NCI-H345 treated with DMSO at 0.1 percent for 48 hours (cell line): ENCODE measurements at regions not wholly inside any gene's neighbourhood (a gene's known extent, or its start where the extent isn't known, plus 50 kb on each side); places are given as distances from the start of the nearest gene placed in this dataset.
"Not testable (repeated sequence)": the region's sequence is repeated elsewhere in the genome, so short reads cannot be mapped to it uniquely, and the experiment has no call there.

Source experiments
- DNase-seq: peaks from one replicate; lab custom pipeline; 2025; ENCODE audit not compliant: unreplicated experiment; lab: John Stamatoyannopoulos, UW

- no peak for DNase-seq
Observed at GRCh38 chr12:111122458-111122878, 202.1 kb upstream of the MYL2 start.

DNA sequence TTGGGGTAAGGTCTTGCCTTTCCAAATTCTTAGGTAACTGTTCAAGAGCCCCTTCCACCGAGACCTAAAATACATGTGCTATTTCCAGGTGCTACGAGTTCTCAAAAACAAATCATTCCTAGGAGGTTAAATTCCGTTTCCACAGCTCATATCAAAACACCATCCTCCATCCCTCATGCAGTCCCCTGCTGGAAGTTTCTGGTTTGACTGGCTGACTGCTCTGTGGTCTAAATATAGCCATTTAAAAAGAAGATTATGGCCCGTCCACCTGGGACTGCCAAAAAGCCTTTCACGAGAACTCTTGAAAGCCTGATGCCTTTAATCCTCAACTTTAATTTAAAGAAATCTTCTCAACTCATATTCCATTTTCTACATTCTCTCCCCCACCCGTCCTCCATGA lies 201.5 kb upstream of the MYL2 start:
- DNase-seq, result no peak

- no peak for DNase-seq
Observed at GRCh38 chr12:111120578-111120977, 200.2 kb upstream of the MYL2 start.

DNA sequence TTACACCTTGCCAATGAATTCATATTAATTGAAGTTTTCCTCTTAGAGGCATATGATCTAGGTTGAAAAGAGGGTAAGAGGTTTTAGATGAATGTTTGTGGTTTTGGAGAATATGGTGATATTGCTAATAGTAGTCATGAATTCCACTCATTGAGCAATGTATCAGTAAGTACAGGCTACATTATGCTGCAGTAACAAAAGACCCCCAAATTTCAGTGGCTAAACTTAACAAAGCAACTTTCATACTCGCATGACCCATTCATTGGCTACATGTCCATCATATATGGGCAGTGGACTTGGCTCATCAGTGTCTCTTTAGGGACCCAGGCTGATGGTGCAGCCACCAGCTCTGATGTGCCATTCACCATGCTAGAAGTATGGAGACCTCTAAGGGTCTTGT lies 196.6 kb upstream of the MYL2 start:
- DNase-seq, result no peak

DNA sequence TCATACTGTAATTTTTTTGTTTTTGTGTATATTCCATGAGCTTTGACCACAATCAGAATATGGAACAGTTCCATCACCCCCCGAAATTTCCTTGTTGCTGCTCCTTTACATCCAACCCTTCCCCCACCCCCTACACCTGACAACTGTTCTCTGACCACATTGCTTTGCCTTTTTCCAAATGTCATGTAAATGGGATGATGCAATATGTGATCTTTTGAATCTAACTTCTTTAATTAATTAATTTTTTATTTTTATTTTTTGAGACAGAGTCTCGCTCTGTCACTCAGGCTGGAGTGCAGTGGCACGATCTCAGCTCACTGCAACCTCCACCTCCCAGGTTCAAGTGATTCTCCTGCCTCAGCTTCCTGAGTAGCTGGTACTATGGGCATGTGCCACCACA lies 192.9 kb upstream of the MYL2 start:
- not testable (repeated sequence) for DNase-seq

- no peak for DNase-seq
Observed at GRCh38 chr12:111112311-111113098, 192.1 kb upstream of the MYL2 start.

- DNase-seq, result no peak
Observed at GRCh38 chr12:111111681-111112080, 191.3 kb upstream of the MYL2 start.

DNA sequence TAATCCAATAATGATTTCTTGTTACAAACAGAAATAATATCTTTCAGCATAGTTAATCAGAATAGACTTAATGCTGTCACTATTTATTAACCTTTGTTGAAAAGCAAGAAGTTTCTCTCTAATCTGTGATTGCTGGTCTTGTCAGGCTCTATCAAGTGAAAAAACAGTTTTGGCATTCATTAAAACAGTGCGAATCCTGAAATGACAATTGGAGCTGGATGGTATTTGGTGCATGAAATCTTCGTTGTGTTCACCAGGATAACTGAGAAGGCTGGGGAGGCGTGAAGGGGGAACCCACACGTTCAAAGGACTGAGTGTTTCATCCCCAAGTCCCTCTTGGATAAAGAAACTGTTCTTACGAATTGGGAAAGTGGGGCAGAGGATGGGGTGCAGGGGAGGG lies 190.2 kb upstream of the MYL2 start:
- DNase-seq, result no peak

GRCh38 chr12:111108726-111109125 lies 188.3 kb upstream of the MYL2 start:
- no peak for DNase-seq

DNA sequence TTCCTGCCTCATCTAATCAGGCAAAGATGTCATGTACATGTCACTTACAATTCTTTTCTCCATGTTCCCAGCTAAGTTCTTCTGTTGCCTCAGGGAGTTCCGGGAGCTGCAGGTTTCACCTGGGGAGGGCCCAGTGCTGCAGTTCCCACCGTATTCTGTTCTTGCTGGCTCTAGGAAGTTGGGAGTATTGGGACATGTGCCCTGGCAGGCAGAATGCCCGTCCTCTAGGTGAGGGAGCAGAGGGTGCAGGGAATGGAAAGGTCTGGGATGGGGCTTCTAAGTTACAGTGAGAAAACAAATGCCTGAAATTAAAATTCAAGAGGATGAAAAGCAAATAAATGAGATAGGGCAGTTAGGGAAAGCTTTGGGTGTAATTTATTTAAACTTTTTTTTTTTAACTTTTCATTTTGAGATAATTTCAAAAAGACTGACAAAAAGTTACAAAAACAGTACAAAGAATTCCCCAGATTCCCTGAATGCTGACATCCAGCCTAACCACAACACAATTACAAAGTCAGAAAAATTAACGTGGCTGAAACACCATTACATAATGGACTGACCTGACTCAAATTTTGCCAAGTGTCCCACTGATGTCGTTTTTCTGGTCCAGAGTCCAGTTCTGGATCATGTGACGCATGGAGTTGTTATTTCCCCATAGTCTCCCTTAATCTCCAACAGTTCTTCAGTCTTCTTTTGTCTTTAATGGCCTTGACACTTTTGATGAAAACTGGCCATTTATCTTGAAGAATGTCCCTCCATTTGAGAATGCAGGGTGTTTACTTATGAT lies 187.2 kb upstream of the MYL2 start:
- DNase-seq, result no peak

GRCh38 chr12:111105294-111105693 lies 184.9 kb upstream of the MYL2 start:
- DNase-seq, result no peak

DNA sequence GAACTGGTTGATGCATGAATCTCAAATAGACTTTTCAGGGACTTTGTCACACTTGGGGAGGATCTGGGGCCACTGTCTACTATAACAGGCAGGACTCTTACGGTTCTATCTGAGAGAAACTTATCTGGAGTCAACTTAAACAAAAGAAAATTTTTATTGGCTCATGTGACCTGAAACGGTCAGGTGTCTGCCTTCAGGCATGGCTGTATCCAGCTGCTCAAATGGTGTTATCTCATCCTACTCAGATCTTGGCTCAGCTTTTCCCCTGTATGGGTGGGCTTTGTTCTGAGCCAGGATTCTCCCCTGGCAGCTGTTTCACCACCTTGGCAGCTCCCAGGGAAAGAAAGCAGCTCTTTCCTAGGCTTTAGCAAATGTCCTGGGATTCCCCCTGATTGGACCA lies 183.2 kb upstream of the MYL2 start:
- DNase-seq, result no peak

DNA sequence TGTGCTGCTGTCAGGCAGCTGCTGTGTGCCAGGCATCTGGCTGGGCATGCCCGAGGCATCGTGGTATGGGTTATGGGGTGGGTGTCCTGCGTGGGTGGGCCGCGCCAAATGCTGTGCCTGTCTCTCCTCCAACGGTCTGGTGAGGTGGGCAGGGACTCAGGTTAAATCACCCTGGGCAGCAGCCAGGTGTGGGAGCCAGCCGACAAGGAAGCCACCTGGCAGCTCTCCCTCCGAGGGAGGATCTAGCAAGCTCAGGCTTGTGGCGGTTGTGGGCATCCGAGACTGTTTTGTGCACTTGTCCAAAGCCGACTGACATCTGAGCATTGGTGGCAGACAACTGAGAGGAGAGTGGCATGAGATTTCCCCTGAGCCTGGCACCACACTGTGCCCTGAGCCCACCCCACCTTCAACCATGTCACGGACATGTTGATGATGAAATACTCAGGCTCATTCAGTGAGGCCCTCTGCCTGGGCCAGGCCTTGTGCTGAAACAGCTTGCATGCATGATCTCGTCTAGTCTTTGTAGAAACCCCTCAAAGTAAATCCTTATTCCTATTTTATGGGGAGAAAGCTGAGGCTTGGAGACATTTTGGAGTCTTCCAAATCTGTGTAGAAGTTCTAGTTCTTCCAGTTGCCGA lies 181.8 kb upstream of the MYL2 start:
- DNase-seq, result peak; percentile 33

GRCh38 chr12:111101003-111101402 lies 180.6 kb upstream of the MYL2 start:
- DNase-seq, result no peak

- no peak for DNase-seq
Observed at GRCh38 chr12:111100554-111100953, 180.2 kb upstream of the MYL2 start.

GRCh38 chr12:111100003-111100402 lies 179.6 kb upstream of the MYL2 start:
- DNase-seq, result no peak

DNA sequence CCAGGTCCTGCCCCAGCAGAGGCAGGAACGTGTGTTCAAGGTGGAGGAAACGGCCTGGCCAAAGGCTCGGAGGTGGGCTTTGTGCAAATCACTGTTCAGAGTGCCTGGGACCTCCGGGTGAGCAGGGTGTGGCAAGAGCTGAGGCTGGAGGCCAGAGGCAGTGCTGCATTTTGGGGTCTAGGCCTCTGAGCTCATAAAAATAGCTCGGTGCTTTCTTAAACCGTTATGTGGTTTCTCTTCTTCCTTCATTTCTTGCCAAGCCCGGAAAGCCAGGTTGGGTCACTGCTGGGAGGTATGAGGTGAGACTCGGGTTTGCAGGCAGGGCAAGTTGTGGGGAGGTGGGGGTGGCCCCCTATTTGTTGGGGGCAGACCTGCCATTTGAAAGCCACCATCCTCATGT lies 178.8 kb upstream of the MYL2 start:
- no peak for DNase-seq

DNA sequence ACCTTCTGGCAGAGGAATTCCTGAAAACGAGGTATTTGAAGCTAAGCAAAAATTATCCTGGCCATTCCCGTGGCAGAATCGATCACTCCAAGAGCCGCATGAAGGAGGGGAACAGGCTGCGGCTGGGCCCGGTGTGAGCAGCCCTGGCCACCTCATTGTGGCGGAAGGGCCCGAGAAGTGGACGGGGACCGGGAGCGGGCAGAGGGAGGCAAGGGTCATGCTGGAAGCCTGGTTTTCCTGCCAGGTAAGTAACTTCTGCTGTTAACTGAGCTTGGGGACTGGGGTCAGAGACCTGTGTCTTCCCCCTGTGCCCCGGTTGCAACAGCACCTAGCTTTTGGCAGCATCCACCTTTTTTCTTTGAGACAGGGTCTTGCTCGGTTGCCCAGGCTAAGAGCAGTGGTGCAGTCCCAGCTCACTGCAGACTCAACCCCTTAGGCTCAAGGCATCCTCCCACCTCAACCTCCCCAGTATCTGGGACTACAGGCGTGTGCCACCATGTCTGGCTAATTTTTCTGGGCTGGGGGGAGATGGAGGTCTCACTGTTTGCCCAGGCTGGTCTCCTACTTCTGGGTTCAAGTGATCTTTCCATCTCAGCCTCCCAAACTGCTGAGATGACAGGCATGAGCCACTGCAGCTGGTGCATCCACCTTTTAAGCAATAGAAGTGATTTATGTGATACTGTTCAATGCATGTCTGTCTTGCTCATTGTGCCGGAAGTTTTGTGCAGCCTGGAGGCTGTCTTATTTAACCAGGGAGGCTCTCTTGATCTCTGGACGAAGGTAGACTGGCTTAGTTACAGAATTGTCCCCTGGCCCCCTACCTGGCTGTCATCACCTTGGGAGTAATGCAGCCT lies 174.0 kb upstream of the MYL2 start:
- DNase-seq, result no peak

DNA sequence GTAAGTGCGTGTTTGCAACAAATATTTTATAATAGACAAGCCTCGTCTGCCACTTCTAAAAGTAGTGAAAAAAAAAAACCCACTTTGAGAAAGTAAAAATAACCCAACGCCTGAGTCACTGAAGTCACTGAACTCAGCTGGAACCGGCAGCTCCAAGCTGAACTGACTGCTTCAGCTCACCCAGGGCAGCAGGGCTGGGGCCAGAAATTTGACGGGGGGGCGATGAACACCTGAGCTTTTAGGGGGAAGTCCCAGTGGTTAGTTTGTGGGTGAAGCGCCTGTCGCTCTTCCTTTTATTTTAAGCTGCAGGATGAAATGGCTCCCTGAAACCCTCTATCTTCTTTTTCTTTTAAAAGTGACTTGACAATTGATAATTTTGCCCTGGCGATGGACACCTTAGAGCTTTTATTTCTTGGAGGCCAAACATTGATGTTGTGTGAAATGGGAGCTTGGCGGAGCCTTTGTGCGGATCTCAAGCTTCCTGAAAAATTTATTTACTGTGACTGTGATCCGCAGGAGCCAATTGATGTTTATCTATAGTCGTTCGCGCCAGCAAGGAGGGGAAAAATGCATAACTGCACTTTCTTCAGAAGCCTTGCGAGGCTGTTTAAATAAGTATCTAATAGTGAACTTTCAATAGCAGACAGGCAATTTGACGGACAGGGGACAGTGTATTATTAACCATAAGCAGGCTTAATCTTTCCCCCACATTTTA lies 173.2 kb upstream of the MYL2 start:
- no peak for DNase-seq

DNA sequence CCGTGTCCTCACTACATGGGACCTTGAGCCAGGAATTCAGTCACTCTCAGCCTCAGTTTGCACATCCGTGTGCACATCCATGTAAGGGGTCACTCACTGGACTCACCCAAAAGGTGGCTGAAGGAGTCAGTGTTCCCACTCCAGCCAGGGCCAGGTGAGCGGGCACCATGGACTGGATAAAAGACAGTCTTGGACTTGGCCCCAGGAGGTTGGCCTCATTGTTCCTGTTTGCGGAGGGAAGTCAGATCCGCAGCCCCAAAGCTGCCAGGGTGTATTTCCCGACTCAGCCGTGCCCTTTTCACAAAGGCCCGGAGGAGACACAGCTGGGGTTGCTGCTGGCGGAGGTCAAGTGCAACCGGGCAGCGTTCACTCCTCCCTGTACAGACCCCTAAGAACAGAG lies 170.7 kb upstream of the MYL2 start:
- DNase-seq, result no peak
